NCI-H345 (cell line): ENCODE measurements at regions not wholly inside any gene's neighbourhood (a gene's known extent, or its start where the extent isn't known, plus 50 kb on each side); places are given as distances from the start of the nearest gene placed in this dataset.

Experiments used
- DNase-seq: peaks from one replicate; lab custom pipeline; 2025; lab: John Stamatoyannopoulos, UW

DNA sequence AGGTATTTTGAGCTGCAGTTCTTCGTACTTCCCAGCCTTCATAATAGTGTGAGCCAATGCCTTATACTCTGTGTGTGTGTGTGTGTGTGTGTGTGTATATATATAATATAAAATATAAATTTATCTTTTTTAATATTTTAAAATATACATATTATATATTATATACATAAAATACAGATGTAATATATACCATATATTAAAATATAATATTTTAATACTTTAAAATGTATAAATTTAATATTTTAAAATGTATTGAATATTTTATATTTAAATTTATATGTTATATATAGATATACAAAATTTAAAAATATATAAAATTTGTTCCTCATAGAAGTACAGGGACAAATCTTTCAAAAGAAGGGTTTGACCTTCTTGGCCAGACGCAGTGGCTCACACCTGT lies 53.7 kb upstream of the CARD18 start:
- no peak for DNase-seq

GRCh38 chr11:105192115-105192514 lies 52.5 kb upstream of the CARD18 start:
- DNase-seq, result no peak

- no peak for DNase-seq
Measured at GRCh38 chr11:105189581-105189980, 50.0 kb upstream of the CARD18 start.
